ENCODE measurements at regions not wholly inside any gene's neighbourhood (a gene's known extent, or its start where the extent isn't known, plus 50 kb on each side); places are given as distances from the start of the nearest gene placed in this dataset.

GRCh38 chr20:6492271-6493055, 275.0 kb upstream of the BMP2 start:
- Histone ChIP-seq H3K27ac (no peak overlapping the region), H3K9me3 (ENCODE audit: low read depth, low read length) (no peaks in the 10 kb centered on the region), H3K4me3 (no peak overlapping the region), H3K36me3 (ENCODE audit: insufficient read depth, low read length) (no peaks in the 10 kb centered on the region), H3K9ac (ENCODE audit: insufficient read length) (no peak overlapping the region)
- no peak for TF ChIP-seq EZH2 (IDR thresholded peaks at IDR 0.05)
- TF ChIP-seq FOXP2 (optimal IDR thresholded peaks at IDR 0.05; ENCODE audit: control extremely low read depth, extremely low read length, insufficient read depth), result no peak
- TF ChIP-seq POLR2AphosphoS5 (IDR thresholded peaks at IDR 0.05; ENCODE audit: borderline replicate concordance, low read depth, low read length), result no peak
- DNase-seq (ENCODE audit: low read depth, low spot score), result no peak

- Histone ChIP-seq H3K4me3 (no peak overlapping the region), H3K27ac (no peak overlapping the region), H3K36me3 (ENCODE audit: insufficient read depth, low read length) (no peaks in the 10 kb centered on the region), H3K9me3 (ENCODE audit: low read depth, low read length) (no peaks in the 10 kb centered on the region), H3K9ac (ENCODE audit: insufficient read length) (no peak overlapping the region)
- TF ChIP-seq FOXP2 (optimal IDR thresholded peaks at IDR 0.05; ENCODE audit: control extremely low read depth, extremely low read length, insufficient read depth) (no peak), EZH2 (IDR thresholded peaks at IDR 0.05) (no peak), POLR2AphosphoS5 (IDR thresholded peaks at IDR 0.05; ENCODE audit: borderline replicate concordance, low read depth, low read length) (no peak)
- no peak for DNase-seq (ENCODE audit: low read depth, low spot score)
These were observed 276.6 kb upstream of the BMP2 start for GRCh38 chr20:6490849-6491248.

- DNase-seq (ENCODE audit: low read depth, low spot score), result peak; percentile 91
- Histone ChIP-seq H3K36me3 (ENCODE audit: insufficient read depth, low read length) (no peaks in the 10 kb centered on the region), H3K27ac (peak overlapping the region; percentile 53; the same call in 1 of the 2 replicates), H3K4me3 (peak overlapping the region; percentile 69), H3K9ac (ENCODE audit: insufficient read length) (no peak overlapping the region), H3K9me3 (ENCODE audit: low read depth, low read length) (no peaks in the 10 kb centered on the region)
- TF ChIP-seq FOXP2 (optimal IDR thresholded peaks at IDR 0.05; ENCODE audit: control extremely low read depth, extremely low read length, insufficient read depth) (no peak), EZH2 (IDR thresholded peaks at IDR 0.05) (no peak), POLR2AphosphoS5 (IDR thresholded peaks at IDR 0.05; ENCODE audit: borderline replicate concordance, low read depth, low read length) (peak; percentile 59; the same call in 1 of the 2 replicates)
These were observed 277.9 kb upstream of the BMP2 start for GRCh38 chr20:6489361-6490171.

- DNase-seq (ENCODE audit: low read depth, low spot score), result no peak
- Histone ChIP-seq H3K4me3 (no peak overlapping the region), H3K9me3 (ENCODE audit: low read depth, low read length) (no peaks in the 10 kb centered on the region), H3K36me3 (ENCODE audit: insufficient read depth, low read length) (no peaks in the 10 kb centered on the region), H3K9ac (ENCODE audit: insufficient read length) (no peak overlapping the region), H3K27ac (no peak overlapping the region)
- TF ChIP-seq FOXP2 (optimal IDR thresholded peaks at IDR 0.05; ENCODE audit: control extremely low read depth, extremely low read length, insufficient read depth) (no peak), EZH2 (IDR thresholded peaks at IDR 0.05) (no peak), POLR2AphosphoS5 (IDR thresholded peaks at IDR 0.05; ENCODE audit: borderline replicate concordance, low read depth, low read length) (no peak)
These were observed 282.1 kb upstream of the BMP2 start for GRCh38 chr20:6485351-6485750.

GRCh38 chr20:6483727-6484126, 283.8 kb upstream of the BMP2 start:
- DNase-seq (ENCODE audit: low read depth, low spot score), result no peak
- H3K9ac ChIP-seq (ENCODE audit: insufficient read length), result no peak overlapping the region
- no peaks in the 10 kb centered on the region for H3K36me3 ChIP-seq (ENCODE audit: insufficient read depth, low read length)
- TF ChIP-seq FOXP2 (optimal IDR thresholded peaks at IDR 0.05; ENCODE audit: control extremely low read depth, extremely low read length, insufficient read depth), result no peak
- no peak for TF ChIP-seq EZH2 (IDR thresholded peaks at IDR 0.05)
- no peak for TF ChIP-seq POLR2AphosphoS5 (IDR thresholded peaks at IDR 0.05; ENCODE audit: borderline replicate concordance, low read depth, low read length)
- H3K9me3 ChIP-seq (ENCODE audit: low read depth, low read length), result no peaks in the 10 kb centered on the region
- H3K27ac ChIP-seq, result no peak overlapping the region
- H3K4me3 ChIP-seq, result no peak overlapping the region

- H3K36me3 ChIP-seq (ENCODE audit: insufficient read depth, low read length), result no peaks in the 10 kb centered on the region
- TF ChIP-seq FOXP2 (optimal IDR thresholded peaks at IDR 0.05; ENCODE audit: control extremely low read depth, extremely low read length, insufficient read depth) (no peak), EZH2 (IDR thresholded peaks at IDR 0.05) (no peak), POLR2AphosphoS5 (IDR thresholded peaks at IDR 0.05; ENCODE audit: borderline replicate concordance, low read depth, low read length) (no peak)
- no peak overlapping the region for H3K4me3 ChIP-seq
- no peak for DNase-seq (ENCODE audit: low read depth, low spot score)
- no peak overlapping the region for H3K27ac ChIP-seq
- no peak overlapping the region for H3K9ac ChIP-seq (ENCODE audit: insufficient read length)
- H3K9me3 ChIP-seq (ENCODE audit: low read depth, low read length), result no peaks in the 10 kb centered on the region
These were observed 285.0 kb upstream of the BMP2 start for GRCh38 chr20:6482486-6482885.

- TF ChIP-seq EZH2 (IDR thresholded peaks at IDR 0.05) (no peak), POLR2AphosphoS5 (IDR thresholded peaks at IDR 0.05; ENCODE audit: borderline replicate concordance, low read depth, low read length) (no peak), FOXP2 (optimal IDR thresholded peaks at IDR 0.05; ENCODE audit: control extremely low read depth, extremely low read length, insufficient read depth) (no peak)
- Histone ChIP-seq H3K4me3 (no peak overlapping the region), H3K9me3 (ENCODE audit: low read depth, low read length) (no peaks in the 10 kb centered on the region), H3K36me3 (ENCODE audit: insufficient read depth, low read length) (no peaks in the 10 kb centered on the region), H3K27ac (no peak overlapping the region), H3K9ac (ENCODE audit: insufficient read length) (no peak overlapping the region)
- no peak for DNase-seq (ENCODE audit: low read depth, low spot score)
These were observed 286.9 kb upstream of the BMP2 start for GRCh38 chr20:6480328-6481200.
